ENCODE measurements at regions not wholly inside any gene's neighbourhood (a gene's known extent, or its start where the extent isn't known, plus 50 kb on each side); places are given as distances from the start of the nearest gene placed in this dataset.

DNA sequence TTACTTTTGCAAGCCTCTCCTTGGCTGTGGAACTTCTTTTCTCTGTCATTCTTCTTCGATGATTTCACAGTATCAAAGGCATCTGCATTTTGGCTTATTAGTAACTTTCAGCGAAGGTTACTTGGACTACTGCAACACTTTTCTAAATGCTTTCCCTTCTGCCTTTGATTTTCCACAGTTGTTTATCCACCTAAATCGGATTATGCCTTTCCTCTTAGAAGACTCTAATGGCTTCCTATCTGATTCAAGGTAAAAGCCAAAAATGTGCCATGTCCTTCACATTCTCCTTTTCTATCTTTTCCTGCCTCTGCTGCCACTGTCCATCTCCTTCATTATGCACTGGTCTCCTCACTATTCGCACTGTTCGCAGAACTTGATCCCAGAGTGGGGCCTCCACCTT, 1606.3 kb upstream of the LRRTM3 start:
- no peaks in the 10 kb centered on the region for H3K36me3 Mint-ChIP-seq (ENCODE audit: low read depth)

DNA sequence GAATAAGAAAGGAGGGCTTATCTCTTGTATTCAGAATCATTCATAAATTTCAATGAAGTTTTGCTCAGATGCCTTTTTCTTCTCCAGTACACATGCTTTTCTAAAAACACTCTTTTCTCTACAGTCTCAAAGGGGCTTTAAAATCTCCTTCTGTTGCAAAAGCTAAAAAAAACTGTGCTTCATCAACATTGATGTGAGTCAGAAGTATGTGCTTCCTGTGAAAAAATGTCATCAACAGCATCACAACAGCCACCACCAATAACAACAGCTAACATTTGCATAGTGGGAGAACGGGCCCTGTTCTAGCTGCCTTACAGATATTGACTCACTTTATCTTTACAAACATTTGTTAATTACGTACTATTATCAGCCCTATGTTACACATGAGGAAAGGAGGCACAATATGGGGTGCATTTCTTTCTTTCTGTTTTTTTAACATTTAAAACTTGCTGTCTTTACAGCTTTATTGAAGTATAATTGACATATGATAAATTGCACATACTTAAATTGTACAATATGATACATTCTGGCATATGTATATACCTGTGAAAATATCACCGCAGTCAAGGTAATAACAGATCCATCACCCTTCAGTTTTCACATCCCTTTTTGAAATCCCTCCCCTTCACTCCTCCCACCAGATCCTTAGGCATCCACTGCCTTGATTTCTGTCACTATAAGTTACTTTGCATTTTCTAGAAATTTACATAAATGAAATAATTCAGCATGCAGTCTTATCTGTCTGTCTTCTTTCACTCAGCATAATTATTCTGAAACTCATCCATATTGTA, 1605.4 kb upstream of the LRRTM3 start:
- H3K36me3 Mint-ChIP-seq (ENCODE audit: low read depth): no peaks in the 10 kb centered on the region

More for the DNA sequence above, 1606.3 kb upstream of the LRRTM3 start:
- H3K4me3 Mint-ChIP-seq (ENCODE audit: unreplicated experiment): no peak overlapping the region
- H3K27me3 Mint-ChIP-seq (ENCODE audit: low read depth): no peaks in the 10 kb centered on the region
- no peaks in the 10 kb centered on the region for H3K9me3 Mint-ChIP-seq (ENCODE audit: low read depth)
- TF ChIP-seq, protein P1, sequence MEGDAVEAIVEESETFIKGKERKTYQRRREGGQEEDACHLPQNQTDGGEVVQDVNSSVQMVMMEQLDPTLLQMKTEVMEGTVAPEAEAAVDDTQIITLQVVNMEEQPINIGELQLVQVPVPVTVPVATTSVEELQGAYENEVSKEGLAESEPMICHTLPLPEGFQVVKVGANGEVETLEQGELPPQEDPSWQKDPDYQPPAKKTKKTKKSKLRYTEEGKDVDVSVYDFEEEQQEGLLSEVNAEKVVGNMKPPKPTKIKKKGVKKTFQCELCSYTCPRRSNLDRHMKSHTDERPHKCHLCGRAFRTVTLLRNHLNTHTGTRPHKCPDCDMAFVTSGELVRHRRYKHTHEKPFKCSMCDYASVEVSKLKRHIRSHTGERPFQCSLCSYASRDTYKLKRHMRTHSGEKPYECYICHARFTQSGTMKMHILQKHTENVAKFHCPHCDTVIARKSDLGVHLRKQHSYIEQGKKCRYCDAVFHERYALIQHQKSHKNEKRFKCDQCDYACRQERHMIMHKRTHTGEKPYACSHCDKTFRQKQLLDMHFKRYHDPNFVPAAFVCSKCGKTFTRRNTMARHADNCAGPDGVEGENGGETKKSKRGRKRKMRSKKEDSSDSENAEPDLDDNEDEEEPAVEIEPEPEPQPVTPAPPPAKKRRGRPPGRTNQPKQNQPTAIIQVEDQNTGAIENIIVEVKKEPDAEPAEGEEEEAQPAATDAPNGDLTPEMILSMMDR (IDR thresholded peaks at IDR 0.05): no peak
- H3K27ac Mint-ChIP-seq (ENCODE audit: unreplicated experiment): no peak overlapping the region
- no peak for DNase-seq (ENCODE audit: low spot score)
- H3K4me1 Mint-ChIP-seq (ENCODE audit: low read depth): peaks cover 6% of the 10 kb centered on the region

DNA sequence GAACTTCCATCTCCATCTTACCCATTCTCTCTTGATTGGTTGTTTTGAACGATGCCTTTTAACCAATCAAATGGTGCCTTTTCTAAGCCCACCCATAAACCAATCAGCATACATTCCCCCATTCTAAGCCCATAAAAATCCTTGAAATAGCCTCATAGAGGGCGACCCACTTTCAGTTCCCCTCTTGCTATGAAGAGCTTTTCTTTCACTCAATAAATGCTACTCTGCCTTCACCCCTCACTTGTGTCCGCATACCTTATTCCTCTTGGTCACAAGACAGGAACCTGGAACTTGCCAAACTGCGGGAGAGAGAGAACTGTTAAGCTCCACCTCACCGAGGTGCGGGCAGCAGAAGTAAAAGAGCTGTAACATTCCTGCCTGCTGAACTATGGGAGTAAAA, 1602.0 kb upstream of the LRRTM3 start:
- H3K4me3 Mint-ChIP-seq (ENCODE audit: unreplicated experiment): no peak overlapping the region
- no peak for DNase-seq (ENCODE audit: low spot score)
- H3K27me3 Mint-ChIP-seq (ENCODE audit: low read depth): no peaks in the 10 kb centered on the region
- H3K4me1 Mint-ChIP-seq (ENCODE audit: low read depth): peaks cover 6% of the 10 kb centered on the region
- no peaks in the 10 kb centered on the region for H3K36me3 Mint-ChIP-seq (ENCODE audit: low read depth)
- TF ChIP-seq, protein P1 (IDR thresholded peaks at IDR 0.05): no peak
- H3K27ac Mint-ChIP-seq (ENCODE audit: unreplicated experiment): no peak overlapping the region
- H3K9me3 Mint-ChIP-seq (ENCODE audit: low read depth): no peaks in the 10 kb centered on the region

More for the DNA sequence above, 1605.4 kb upstream of the LRRTM3 start:
- Mint-ChIP-seq H3K27ac (ENCODE audit: unreplicated experiment) (no peak overlapping the region), H3K27me3 (ENCODE audit: low read depth) (no peaks in the 10 kb centered on the region), H3K4me3 (ENCODE audit: unreplicated experiment) (no peak overlapping the region), H3K4me1 (ENCODE audit: low read depth) (peaks cover 6% of the 10 kb centered on the region), H3K9me3 (ENCODE audit: low read depth) (no peaks in the 10 kb centered on the region)
- DNase-seq (ENCODE audit: low spot score): no peak
- TF ChIP-seq, protein P1 (IDR thresholded peaks at IDR 0.05): no peak

DNA sequence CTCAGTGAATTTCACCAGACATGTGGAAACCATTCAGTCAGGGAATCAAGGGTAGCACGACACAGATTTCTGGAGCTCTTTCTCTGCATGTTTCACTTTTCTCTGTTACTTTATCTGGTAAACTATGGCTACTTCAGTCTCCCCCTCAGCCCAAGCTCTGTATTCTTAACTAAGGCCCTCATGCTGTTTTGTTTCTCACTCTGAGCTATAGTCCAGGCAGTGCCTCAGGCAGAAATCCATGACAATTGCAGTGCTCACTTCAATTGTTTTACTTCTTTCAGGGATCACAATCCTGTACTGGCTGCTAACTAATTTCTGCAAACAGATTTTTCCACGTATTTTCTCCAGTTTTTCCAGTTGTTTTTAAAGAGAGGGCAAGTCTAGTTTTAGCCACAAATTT, 1599.9 kb upstream of the LRRTM3 start:
- Mint-ChIP-seq H3K4me1 (ENCODE audit: low read depth) (no peaks in the 10 kb centered on the region), H3K9me3 (ENCODE audit: low read depth) (no peaks in the 10 kb centered on the region), H3K27ac (ENCODE audit: unreplicated experiment) (no peak overlapping the region), H3K36me3 (ENCODE audit: low read depth) (no peaks in the 10 kb centered on the region), H3K27me3 (ENCODE audit: low read depth) (no peaks in the 10 kb centered on the region), H3K4me3 (ENCODE audit: unreplicated experiment) (no peak overlapping the region)
- no peak for DNase-seq (ENCODE audit: low spot score)
- TF ChIP-seq, protein P1 (IDR thresholded peaks at IDR 0.05): no peak

DNA sequence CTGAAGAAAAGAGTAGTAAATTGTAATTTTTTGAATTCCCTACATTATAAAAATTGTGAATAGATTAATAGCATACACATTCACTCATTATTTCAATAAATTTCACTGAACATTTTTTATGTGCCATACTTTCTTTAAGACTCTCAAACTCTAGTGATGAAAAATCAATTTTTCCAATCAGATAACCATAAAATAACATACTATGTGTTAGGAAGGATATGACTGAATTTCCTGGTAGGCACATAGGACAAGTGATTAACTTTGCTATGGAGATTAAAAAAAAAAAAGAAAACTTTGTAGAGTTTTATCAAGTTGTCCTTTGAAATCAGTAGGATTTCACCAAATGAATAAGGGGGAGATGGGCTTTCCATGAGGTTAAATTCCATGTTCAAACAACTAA, 1597.3 kb upstream of the LRRTM3 start:
- no peaks in the 10 kb centered on the region for H3K36me3 Mint-ChIP-seq (ENCODE audit: low read depth)
- TF ChIP-seq, protein P1 (IDR thresholded peaks at IDR 0.05): no peak
- H3K27ac Mint-ChIP-seq (ENCODE audit: unreplicated experiment): no peak overlapping the region
- no peaks in the 10 kb centered on the region for H3K4me1 Mint-ChIP-seq (ENCODE audit: low read depth)
- H3K4me3 Mint-ChIP-seq (ENCODE audit: unreplicated experiment): no peak overlapping the region
- H3K27me3 Mint-ChIP-seq (ENCODE audit: low read depth): no peaks in the 10 kb centered on the region
- no peaks in the 10 kb centered on the region for H3K9me3 Mint-ChIP-seq (ENCODE audit: low read depth)
- DNase-seq (ENCODE audit: low spot score): no peak
